ENCODE measurements at regions not wholly inside any gene's neighbourhood (a gene's known extent, or its start where the extent isn't known, plus 50 kb on each side); places are given as distances from the start of the nearest gene placed in this dataset.

- TF ChIP-seq REST (tag by site-specific recombination; IDR thresholded peaks at IDR 0.05) (no peak), ELK4 (IDR thresholded peaks at IDR 0.05; ENCODE audit: borderline replicate concordance, low read depth, low read length) (no peak), ZNF335 (tag by site-specific recombination; conservative IDR thresholded peaks at IDR 0.05) (no peak), ZEB2 (tag by site-specific recombination; IDR thresholded peaks at IDR 0.05) (no peak), PRDM2 (tag by site-specific recombination; IDR thresholded peaks at IDR 0.05; ENCODE audit: borderline replicate concordance) (no peak)
Measured at GRCh38 chrX:68897118-68897945, 68.5 kb downstream of the EFNB1 start.

All from HEK293 (cell line).